ENCODE measurements at regions not wholly inside any gene's neighbourhood (a gene's known extent, or its start where the extent isn't known, plus 50 kb on each side); places are given as distances from the start of the nearest gene placed in this dataset.

GRCh38 chr7:24341691-24342413 lies 57.9 kb downstream of the NPY start:
- TF ChIP-seq CTCF (IDR thresholded peaks at IDR 0.05 in 4 of 5, conservative IDR thresholded peaks at IDR 0.05 in 1 of 5) (no peak), POLR2A (IDR thresholded peaks at IDR 0.05) (no peak)
- H3K9me3 ChIP-seq, result no peaks in the 10 kb centered on the region
- H3K36me3 ChIP-seq, result no peaks in the 10 kb centered on the region
- no peak for ATAC-seq
- H3K27ac ChIP-seq, result no peak overlapping the region
- no peak overlapping the region for H3K4me3 ChIP-seq
- DNase-seq, result no peak
- in situ Hi-C loops (cut with MboI; ENCODE audit: low sequenced_read_pairs in 4 of 4) (no loop called here), intact Hi-C loops (cut with DNase I; ENCODE audit: low total_unique reads) (no loop called here)
- H3K27me3 ChIP-seq, result no peaks in the 10 kb centered on the region
- no peaks in the 10 kb centered on the region for H3K4me1 ChIP-seq

- Histone ChIP-seq H3K36me3 (no peaks in the 10 kb centered on the region), H3K9me3 (no peaks in the 10 kb centered on the region), H3K4me1 (no peaks in the 10 kb centered on the region), H3K4me3 (no peak overlapping the region), H3K27me3 (no peaks in the 10 kb centered on the region), H3K27ac (no peak overlapping the region)
- intact Hi-C loops (cut with DNase I; ENCODE audit: low total_unique reads), result no loop called here
- TF ChIP-seq CTCF (IDR thresholded peaks at IDR 0.05 in 4 of 5, conservative IDR thresholded peaks at IDR 0.05 in 1 of 5) (no peak), POLR2A (IDR thresholded peaks at IDR 0.05) (no peak)
- no peak for ATAC-seq
- no peak for DNase-seq
- in situ Hi-C loops (cut with MboI; ENCODE audit: low sequenced_read_pairs in 4 of 4), result no loop called here
Observed at GRCh38 chr7:24343614-24344013, 59.6 kb downstream of the NPY start.

- ATAC-seq, result no peak
- in situ Hi-C loops (cut with MboI; ENCODE audit: low sequenced_read_pairs in 4 of 4), result no loop called here
- intact Hi-C loops (cut with DNase I; ENCODE audit: low total_unique reads), result no loop called here
Observed at GRCh38 chr7:24346129-24346528, 62.1 kb downstream of the NPY start.

GRCh38 chr7:24346716-24347115 lies 62.7 kb downstream of the NPY start:
- no peak for DNase-seq
- no peak overlapping the region for H3K27ac ChIP-seq
- ATAC-seq, result no peak
- TF ChIP-seq CTCF (IDR thresholded peaks at IDR 0.05 in 4 of 5, conservative IDR thresholded peaks at IDR 0.05 in 1 of 5) (no peak), POLR2A (IDR thresholded peaks at IDR 0.05) (no peak)
- intact Hi-C loops (cut with DNase I; ENCODE audit: low total_unique reads) (no loop called here), in situ Hi-C loops (cut with MboI; ENCODE audit: low sequenced_read_pairs in 4 of 4) (no loop called here)
- no peak overlapping the region for H3K4me3 ChIP-seq
- no peaks in the 10 kb centered on the region for H3K36me3 ChIP-seq
- no peaks in the 10 kb centered on the region for H3K4me1 ChIP-seq
- H3K9me3 ChIP-seq, result no peaks in the 10 kb centered on the region
- H3K27me3 ChIP-seq, result no peaks in the 10 kb centered on the region

More at GRCh38 chr7:24346129-24346528, 62.1 kb downstream of the NPY start:
- TF ChIP-seq CTCF (IDR thresholded peaks at IDR 0.05 in 4 of 5, conservative IDR thresholded peaks at IDR 0.05 in 1 of 5) (no peak), POLR2A (IDR thresholded peaks at IDR 0.05) (no peak)
- no peaks in the 10 kb centered on the region for H3K4me1 ChIP-seq
- H3K27me3 ChIP-seq, result no peaks in the 10 kb centered on the region
- H3K9me3 ChIP-seq, result no peaks in the 10 kb centered on the region
- no peak overlapping the region for H3K4me3 ChIP-seq
- no peaks in the 10 kb centered on the region for H3K36me3 ChIP-seq
- no peak overlapping the region for H3K27ac ChIP-seq
- no peak for DNase-seq

GRCh38 chr7:24349339-24349738 lies 65.3 kb downstream of the NPY start:
- ATAC-seq (no peak), DNase-seq (no peak)
- in situ Hi-C loops (cut with MboI; ENCODE audit: low sequenced_read_pairs in 4 of 4), result no loop called here
- no peak overlapping the region for H3K27ac ChIP-seq
- no peaks in the 10 kb centered on the region for H3K4me1 ChIP-seq
- H3K4me3 ChIP-seq, result no peak overlapping the region
- no peaks in the 10 kb centered on the region for H3K27me3 ChIP-seq
- no peaks in the 10 kb centered on the region for H3K9me3 ChIP-seq
- H3K36me3 ChIP-seq, result no peaks in the 10 kb centered on the region
- intact Hi-C loops (cut with DNase I; ENCODE audit: low total_unique reads), result no loop called here
- TF ChIP-seq CTCF (IDR thresholded peaks at IDR 0.05 in 4 of 5, conservative IDR thresholded peaks at IDR 0.05 in 1 of 5) (no peak), POLR2A (IDR thresholded peaks at IDR 0.05) (no peak)

All from gastrocnemius medialis (tissue), 4 donors.